Panc1 (cell line): ENCODE measurements at regions not wholly inside any gene's neighbourhood (a gene's known extent, or its start where the extent isn't known, plus 50 kb on each side); places are given as distances from the start of the nearest gene placed in this dataset.

Experiments used
- CTCF ChIP-seq: fragments of 450-650 bp; IDR thresholded peaks from 2 replicates; pipeline ENCODE4 v1.5.1; 2017; ENCODE audit warnings: mild to moderate bottlenecking
- POLR2AphosphoS5 ChIP-seq: IDR thresholded peaks from 2 replicates; pipeline ENCODE4 v1.6.1; 2012; ENCODE audit warnings: mild to moderate bottlenecking, low read depth, low read length, moderate library complexity
- REST ChIP-seq, 2 experiments: IDR thresholded peaks; 2 replicates each; pipeline ENCODE4 v1.6.1; 2011 to 2012; ENCODE audit warnings: low read depth in 2 of 2, control low read depth in 1 of 2, low read length in 1 of 2, mild to moderate bottlenecking in 1 of 2, moderate library complexity in 1 of 2; ENCODE audit not compliant: insufficient read depth in 1 of 2
- SIN3A ChIP-seq: IDR thresholded peaks from 2 replicates; pipeline ENCODE4 v1.6.1; 2012; ENCODE audit warnings: low read depth, mild to moderate bottlenecking, low read length, moderate library complexity, borderline replicate concordance; ENCODE audit not compliant: insufficient read depth
- TCF7L2 ChIP-seq: IDR thresholded peaks from 2 replicates; pipeline ENCODE4 v1.6.1; 2011; ENCODE audit warnings: mild to moderate bottlenecking, low read depth, low read length, inconsistent platforms

GRCh38 chr20:51285684-51286083 is 256.8 kb downstream of the NFATC2 start:
- no peak for TF ChIP-seq SIN3A
- TF ChIP-seq CTCF: no peak
- TF ChIP-seq TCF7L2: no peak
- TF ChIP-seq REST (IDR thresholded peaks at IDR 0.05; ENCODE audit: insufficient read depth in 1 of 2, low read depth in 2 of 2, low read length in 1 of 2): no peak
- TF ChIP-seq POLR2AphosphoS5: no peak
